ENCODE measurements at regions not wholly inside any gene's neighbourhood (a gene's known extent, or its start where the extent isn't known, plus 50 kb on each side); places are given as distances from the start of the nearest gene placed in this dataset.

DNA sequence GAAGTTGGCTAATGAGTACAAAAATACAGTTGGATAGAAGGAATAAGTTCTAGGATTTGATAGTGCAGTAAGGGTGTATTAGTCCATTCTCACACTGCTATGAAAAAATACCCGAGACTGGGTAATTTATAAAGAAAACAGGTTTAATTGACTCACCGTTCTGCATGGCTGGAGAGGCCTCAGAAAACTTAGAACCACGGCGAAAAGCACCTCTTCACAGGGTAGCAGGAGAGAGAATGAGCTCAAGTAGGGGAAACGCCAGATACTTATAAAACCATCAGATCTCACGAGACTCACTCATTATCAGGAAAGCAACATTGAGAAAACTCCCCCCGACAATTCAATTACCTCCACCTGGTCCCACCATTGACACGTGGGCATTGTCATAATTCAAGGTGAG lies 483.3 kb downstream of the TUSC7 start:
- no peak for TF ChIP-seq CTCF (IDR thresholded peaks at IDR 0.05)
- no peak for TF ChIP-seq EP300 (IDR thresholded peaks at IDR 0.05; ENCODE audit: low read depth)

Data from transverse colon (tissue), 3 donors.